ENCODE measurements at regions not wholly inside any gene's neighbourhood (a gene's known extent, or its start where the extent isn't known, plus 50 kb on each side); places are given as distances from the start of the nearest gene placed in this dataset.

DNA sequence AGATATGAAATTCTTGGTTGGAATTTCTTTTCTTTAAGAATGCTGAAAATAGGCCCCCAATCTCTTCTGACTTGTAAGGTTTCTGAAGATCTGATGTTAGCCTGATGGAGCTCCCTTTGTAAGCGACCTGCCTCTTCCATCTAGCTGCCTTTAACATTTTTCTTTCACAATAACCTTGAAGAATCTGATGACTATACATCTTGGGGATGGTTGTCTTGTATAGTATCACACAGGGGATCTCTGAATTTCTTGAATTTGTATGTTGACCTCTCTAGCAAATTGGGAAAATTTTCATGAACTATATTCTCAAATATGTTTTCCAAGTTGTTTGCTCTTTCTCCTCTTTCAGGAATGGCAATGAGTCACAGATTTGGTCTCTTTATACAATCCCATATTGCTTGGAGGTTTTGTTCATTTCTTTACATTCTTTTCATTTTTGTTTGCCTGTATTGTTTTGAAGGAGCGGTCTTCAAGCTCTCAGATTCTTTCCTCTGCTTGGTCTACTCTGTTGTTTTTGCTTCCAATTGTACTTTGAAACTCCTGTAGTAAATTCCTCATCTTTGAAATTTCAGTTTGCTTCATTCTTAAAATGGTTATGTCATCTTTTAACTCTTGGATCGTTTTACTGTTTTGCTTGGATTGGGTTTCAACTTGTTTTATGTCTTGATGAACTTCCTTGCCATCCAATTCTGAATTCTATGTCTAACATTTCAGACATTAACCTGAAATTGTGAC lies 245.2 kb upstream of the TARS1 start:
- no peak overlapping the region for H3K4me3 ChIP-seq (ENCODE audit: control insufficient read depth, low read depth, low read length)
- TF ChIP-seq, protein P1, sequence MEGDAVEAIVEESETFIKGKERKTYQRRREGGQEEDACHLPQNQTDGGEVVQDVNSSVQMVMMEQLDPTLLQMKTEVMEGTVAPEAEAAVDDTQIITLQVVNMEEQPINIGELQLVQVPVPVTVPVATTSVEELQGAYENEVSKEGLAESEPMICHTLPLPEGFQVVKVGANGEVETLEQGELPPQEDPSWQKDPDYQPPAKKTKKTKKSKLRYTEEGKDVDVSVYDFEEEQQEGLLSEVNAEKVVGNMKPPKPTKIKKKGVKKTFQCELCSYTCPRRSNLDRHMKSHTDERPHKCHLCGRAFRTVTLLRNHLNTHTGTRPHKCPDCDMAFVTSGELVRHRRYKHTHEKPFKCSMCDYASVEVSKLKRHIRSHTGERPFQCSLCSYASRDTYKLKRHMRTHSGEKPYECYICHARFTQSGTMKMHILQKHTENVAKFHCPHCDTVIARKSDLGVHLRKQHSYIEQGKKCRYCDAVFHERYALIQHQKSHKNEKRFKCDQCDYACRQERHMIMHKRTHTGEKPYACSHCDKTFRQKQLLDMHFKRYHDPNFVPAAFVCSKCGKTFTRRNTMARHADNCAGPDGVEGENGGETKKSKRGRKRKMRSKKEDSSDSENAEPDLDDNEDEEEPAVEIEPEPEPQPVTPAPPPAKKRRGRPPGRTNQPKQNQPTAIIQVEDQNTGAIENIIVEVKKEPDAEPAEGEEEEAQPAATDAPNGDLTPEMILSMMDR (conservative IDR thresholded peaks at IDR 0.05; ENCODE audit: control insufficient read depth, insufficient read depth, low read depth, low read length) = no peak
- peak; percentile 37 for DNase-seq (ENCODE audit: low read depth)

DNA sequence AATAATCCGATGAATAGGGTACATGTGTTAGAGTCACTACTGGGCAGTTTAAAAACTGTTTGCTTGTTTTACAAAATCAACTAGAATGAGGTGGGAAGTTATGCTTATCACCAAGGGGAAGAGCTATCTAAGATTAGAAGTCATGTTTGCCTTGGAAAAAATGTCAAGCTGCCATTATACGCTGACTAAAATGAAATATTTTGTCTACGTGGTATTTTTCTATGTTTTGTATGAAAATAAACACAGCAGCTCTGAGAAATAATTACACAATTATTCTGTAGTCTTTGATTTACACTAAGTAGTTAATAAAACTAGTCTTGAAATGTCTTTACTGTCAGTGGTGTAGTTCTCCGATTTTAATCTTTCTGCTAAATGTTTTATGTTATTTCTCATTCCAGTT lies 241.9 kb upstream of the TARS1 start:
- no peak for DNase-seq (ENCODE audit: low read depth)
- H3K4me3 ChIP-seq (ENCODE audit: control insufficient read depth, low read depth, low read length) = no peak overlapping the region
- TF ChIP-seq, protein P1 (conservative IDR thresholded peaks at IDR 0.05; ENCODE audit: control insufficient read depth, insufficient read depth, low read depth, low read length) = no peak

DNA sequence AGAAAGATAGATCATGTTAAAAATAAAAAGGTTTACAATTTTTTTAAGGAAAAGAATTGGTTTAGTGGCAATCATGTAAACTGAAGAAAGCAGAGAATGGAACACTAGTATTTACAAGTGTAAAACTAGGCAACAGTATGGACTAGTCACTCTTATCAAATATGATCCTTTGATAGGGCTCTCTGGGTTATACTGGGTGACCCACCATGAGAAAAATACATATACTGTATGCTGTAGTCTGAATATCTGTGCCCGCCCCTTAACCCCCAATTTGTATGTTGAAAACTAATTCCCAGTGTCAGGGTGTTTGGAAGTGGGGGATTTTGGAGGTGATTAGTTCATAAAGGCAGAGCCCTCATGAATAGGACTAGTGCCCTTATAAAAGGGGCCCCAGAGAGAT lies 236.8 kb upstream of the TARS1 start:
- H3K4me3 ChIP-seq (ENCODE audit: control insufficient read depth, low read depth, low read length) = no peak overlapping the region
- DNase-seq (ENCODE audit: low read depth) = no peak
- TF ChIP-seq, protein P1 (conservative IDR thresholded peaks at IDR 0.05; ENCODE audit: control insufficient read depth, insufficient read depth, low read depth, low read length) = no peak

DNA sequence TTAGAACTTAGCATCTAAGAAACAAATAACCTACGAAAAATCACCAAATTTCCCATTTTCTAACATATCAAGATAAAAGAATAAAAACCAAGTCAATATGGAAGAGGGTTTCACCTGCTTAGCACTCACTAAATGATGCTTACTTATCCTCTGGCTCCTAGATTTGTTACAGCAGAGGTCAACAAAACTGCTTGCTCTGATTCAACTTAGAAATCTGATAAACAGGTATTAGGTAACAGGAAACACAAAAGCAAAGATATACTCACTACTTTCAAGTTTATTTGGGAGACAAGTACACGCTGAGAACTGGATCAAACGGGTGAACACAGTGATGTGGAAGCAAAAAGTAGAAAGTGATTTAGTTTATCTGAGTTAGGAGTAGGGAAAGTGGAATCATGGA lies 235.7 kb upstream of the TARS1 start:
- no peak for DNase-seq (ENCODE audit: low read depth)
- H3K4me3 ChIP-seq (ENCODE audit: control insufficient read depth, low read depth, low read length) = no peak overlapping the region
- TF ChIP-seq, protein P1 (conservative IDR thresholded peaks at IDR 0.05; ENCODE audit: control insufficient read depth, insufficient read depth, low read depth, low read length) = no peak

DNA sequence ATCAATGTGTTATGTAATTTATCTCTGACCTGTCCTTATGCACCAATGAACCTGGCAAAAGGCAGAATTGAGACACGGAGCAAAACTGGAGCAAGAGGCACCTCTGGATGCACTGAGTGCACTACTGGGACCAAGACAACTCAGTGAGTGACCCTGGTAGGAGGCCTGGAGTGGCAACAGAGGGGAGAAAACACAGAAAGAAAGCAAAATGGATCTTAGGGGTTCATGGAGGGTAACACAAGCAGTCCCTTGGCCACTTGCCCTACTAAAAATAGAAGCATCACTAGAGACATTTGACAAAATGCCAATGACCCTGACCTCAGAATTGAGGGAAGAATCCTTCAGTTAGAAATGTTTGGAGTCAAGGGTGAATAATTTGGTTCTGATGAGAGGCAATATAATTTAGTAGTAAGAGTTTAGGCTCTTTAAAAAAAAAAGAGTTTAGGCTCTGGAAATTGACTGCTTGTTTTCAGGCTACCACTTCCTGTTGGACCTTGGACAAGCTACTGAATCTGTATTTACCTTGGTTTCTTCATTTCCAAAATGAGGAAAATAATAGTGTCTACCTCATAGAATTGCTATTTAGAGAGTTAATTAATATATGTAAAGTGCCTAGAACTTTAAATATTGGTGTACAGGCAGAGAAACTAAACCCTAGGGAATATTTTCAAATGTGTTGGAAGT lies 234.9 kb upstream of the TARS1 start:
- no peak overlapping the region for H3K4me3 ChIP-seq (ENCODE audit: control insufficient read depth, low read depth, low read length)
- DNase-seq (ENCODE audit: low read depth) = peak; percentile 18
- TF ChIP-seq, protein P1 (conservative IDR thresholded peaks at IDR 0.05; ENCODE audit: control insufficient read depth, insufficient read depth, low read depth, low read length) = no peak

DNA sequence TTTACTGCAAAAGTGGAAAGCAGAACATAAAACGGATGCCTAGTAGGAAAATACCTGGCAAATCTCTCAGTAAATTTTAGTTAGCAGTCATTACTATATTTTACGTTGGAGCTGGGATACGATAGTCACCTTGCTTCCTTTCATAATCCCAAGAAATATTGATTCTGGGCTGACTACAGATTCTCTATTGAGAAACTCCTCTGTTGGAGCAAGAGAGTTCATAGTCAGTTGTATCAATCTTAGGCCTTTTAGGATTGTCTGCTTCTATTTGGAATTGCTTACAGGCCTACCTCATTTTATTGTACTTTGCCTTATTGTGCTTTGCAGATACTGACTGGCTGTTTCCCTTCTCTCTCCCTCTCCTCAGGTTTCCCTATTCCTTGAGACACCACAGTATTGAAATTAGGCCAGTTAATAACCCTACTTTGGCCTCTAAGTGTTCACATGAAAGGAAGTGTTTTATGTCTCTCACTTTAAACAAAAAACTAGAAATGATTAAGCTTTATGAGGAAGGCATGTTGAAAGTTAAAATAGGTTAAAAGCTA lies 233.7 kb upstream of the TARS1 start:
- H3K4me3 ChIP-seq (ENCODE audit: control insufficient read depth, low read depth, low read length) = no peak overlapping the region
- TF ChIP-seq, protein P1 (conservative IDR thresholded peaks at IDR 0.05; ENCODE audit: control insufficient read depth, insufficient read depth, low read depth, low read length) = no peak
- DNase-seq (ENCODE audit: low read depth) = no peak

Measured in fibroblast of mammary gland (primary cell).